ENCODE measurements at regions not wholly inside any gene's neighbourhood (a gene's known extent, or its start where the extent isn't known, plus 50 kb on each side); places are given as distances from the start of the nearest gene placed in this dataset.
A peak's percentile ranks its signal among the peaks of the same experiment; 100 is the strongest.
"Not testable (repeated sequence)": the region's sequence is repeated elsewhere in the genome, so short reads cannot be mapped to it uniquely, and the experiment has no call there.

- DNase-seq = no peak
Observed at GRCh38 chr13:59016250-59016649, 1147.5 kb downstream of the DIAPH3 start.

- no peak for DNase-seq
Observed at GRCh38 chr13:59024434-59024833, 1139.3 kb downstream of the DIAPH3 start.

GRCh38 chr13:59034198-59034597 lies 1129.5 kb downstream of the DIAPH3 start:
- no peak for DNase-seq

- no peak for DNase-seq
Observed at GRCh38 chr13:59038824-59039223, 1124.9 kb downstream of the DIAPH3 start.

- no peak for DNase-seq
Observed at GRCh38 chr13:59043016-59043415, 1120.7 kb downstream of the DIAPH3 start.

- DNase-seq = no peak
Observed at GRCh38 chr13:59047546-59047945, 1116.2 kb downstream of the DIAPH3 start.

GRCh38 chr13:59061621-59062020 lies 1102.1 kb downstream of the DIAPH3 start:
- DNase-seq = no peak

- DNase-seq = no peak
Observed at GRCh38 chr13:59064042-59064441, 1099.7 kb downstream of the DIAPH3 start.

GRCh38 chr13:59076386-59076785 lies 1087.3 kb downstream of the DIAPH3 start:
- DNase-seq = not testable (repeated sequence)

GRCh38 chr13:59086147-59086546 lies 1077.6 kb downstream of the DIAPH3 start:
- DNase-seq = no peak

GRCh38 chr13:59088716-59089115 lies 1075.0 kb downstream of the DIAPH3 start:
- no peak for DNase-seq

- DNase-seq = peak; percentile 49
Observed at GRCh38 chr13:59094181-59094580, 1069.5 kb downstream of the DIAPH3 start.

- no peak for DNase-seq
Observed at GRCh38 chr13:59099182-59099974, 1064.3 kb downstream of the DIAPH3 start.

- peak; percentile 77 for DNase-seq
Observed at GRCh38 chr13:59103004-59103768, 1060.5 kb downstream of the DIAPH3 start.

GRCh38 chr13:59111751-59112171 lies 1052.0 kb downstream of the DIAPH3 start:
- no peak for DNase-seq

- DNase-seq = no peak
Observed at GRCh38 chr13:59112221-59112718, 1051.5 kb downstream of the DIAPH3 start.

GRCh38 chr13:59119475-59119874 lies 1044.3 kb downstream of the DIAPH3 start:
- DNase-seq = no peak

GRCh38 chr13:59120297-59120843 lies 1043.4 kb downstream of the DIAPH3 start:
- DNase-seq = no peak

GRCh38 chr13:59121507-59121906 lies 1042.2 kb downstream of the DIAPH3 start:
- DNase-seq = no peak

GRCh38 chr13:59126474-59126873 lies 1037.3 kb downstream of the DIAPH3 start:
- no peak for DNase-seq

GRCh38 chr13:59133903-59134302 lies 1029.8 kb downstream of the DIAPH3 start:
- DNase-seq = no peak

- no peak for DNase-seq
Observed at GRCh38 chr13:59144700-59145099, 1019.0 kb downstream of the DIAPH3 start.

- DNase-seq = no peak
Observed at GRCh38 chr13:59145381-59145780, 1018.3 kb downstream of the DIAPH3 start.

GRCh38 chr13:59157181-59157580 lies 1006.5 kb downstream of the DIAPH3 start:
- DNase-seq = no peak
